SK-N-SH (cell line): ENCODE measurements at regions not wholly inside any gene's neighbourhood (a gene's known extent, or its start where the extent isn't known, plus 50 kb on each side); places are given as distances from the start of the nearest gene placed in this dataset.
"Not testable (repeated sequence)": the region's sequence is repeated elsewhere in the genome, so short reads cannot be mapped to it uniquely, and the experiment has no call there.

ENCODE experiments used
- CTCF ChIA-PET: fragments of 300-600, 350-600 bp; formaldehyde crosslinking; extraction: SDS; loops from one replicate; lab custom pipeline; 2021; lab: Yijun Ruan, JAX
- POLR2A ChIA-PET: fragments of 350-600 bp; sonication (Branson Sonifier 250); formaldehyde crosslinking; extraction: SDS; loops from one replicate; lab custom pipeline; 2020; ENCODE audit warnings: antibody characterized with exemption, inconsistent platforms; lab: Yijun Ruan, JAX
- DNase-seq: peaks from one replicate; pipeline ENCODE4 v3.0.0; 2012
- H2AFZ ChIP-seq: fragments of 200-600 bp; sonication (generic); 2 replicates; pipeline ENCODE4 v1.8.1; 2016; ENCODE audit warnings: antibody characterized with exemption, mild to moderate bottlenecking, low read depth
- H3F3A ChIP-seq: fragments of 200-600 bp; sonication (generic); replicated peaks from 2 replicates; pipeline ENCODE3; 2016; ENCODE audit warnings: antibody characterized with exemption, mild to moderate bottlenecking; ENCODE audit not compliant: insufficient read depth
- H3K27ac ChIP-seq, 2 experiments: fragments of 200-500 bp in 1 of 2; fragments of 200-600 bp in 1 of 2; sonication (Bioruptor generic) in 1 of 2; sonication (generic), shearing (Covaris generic) in 1 of 2; 2 replicates each; pipeline versions ENCODE4 v1.5.1 to v1.6.1; 2014 to 2016; ENCODE audit warnings: low read depth in 2 of 2, inconsistent platforms in 1 of 2, low read length in 1 of 2, mild to moderate bottlenecking in 1 of 2, mixed read lengths in 1 of 2
- H3K27me3 ChIP-seq: fragments of 200-600 bp; sonication (generic), shearing (Covaris generic); 2 replicates; pipeline ENCODE4 v1.6.1; 2016; ENCODE audit warnings: mixed run types; ENCODE audit not compliant: insufficient read depth
- H3K36me3 ChIP-seq, 2 experiments: fragments of 200-500 bp in 1 of 2; fragments of 200-600 bp in 1 of 2; sonication (Bioruptor generic) in 1 of 2; sonication (generic) in 1 of 2; replicated peaks in 1 of 2; 2 replicates each; pipeline versions ENCODE3 to v1.5.1; 2014 to 2016; ENCODE audit warnings: low read length in 1 of 2, mild to moderate bottlenecking in 1 of 2; ENCODE audit not compliant: insufficient read depth in 2 of 2, control insufficient read depth in 1 of 2
- H3K4me1 ChIP-seq, 2 experiments: fragments of 200-500 bp in 1 of 2; fragments of 200-600 bp in 1 of 2; sonication (Bioruptor generic) in 1 of 2; sonication (generic), shearing (Covaris generic) in 1 of 2; 2 replicates each; pipeline versions ENCODE4 v1.5.1 to v1.6.1; 2014 to 2016; ENCODE audit warnings: low read depth in 1 of 2, low read length in 1 of 2, mixed run types in 1 of 2; ENCODE audit not compliant: insufficient read depth in 2 of 2, control insufficient read depth in 1 of 2
- H3K4me2 ChIP-seq: fragments of 200-600 bp; sonication (generic), shearing (Covaris generic); 2 replicates; pipeline ENCODE4 v1.6.1; 2017; ENCODE audit warnings: mixed run types
- H3K4me3 ChIP-seq, 2 experiments: fragments of 200-500 bp in 1 of 2; fragments of 200-600 bp in 1 of 2; sonication (Bioruptor generic) in 1 of 2; sonication (generic), shearing (Covaris generic) in 1 of 2; 2 replicates each; pipeline versions ENCODE4 v1.5.1 to v1.8.1; 2014 to 2016; ENCODE audit warnings: low read depth in 2 of 2, inconsistent platforms in 1 of 2, low read length in 1 of 2, mild to moderate bottlenecking in 1 of 2, mixed read lengths in 1 of 2, moderate library complexity in 1 of 2
- H3K79me2 ChIP-seq: fragments of 200-600 bp; sonication (generic); 2 replicates; pipeline ENCODE4 v1.8.1; 2017; ENCODE audit warnings: mild to moderate bottlenecking; ENCODE audit not compliant: insufficient read depth
- H3K9ac ChIP-seq: fragments of 200-600 bp; sonication (generic); 2 replicates; pipeline ENCODE4 v1.6.1; 2017; ENCODE audit warnings: mixed run types
- H3K9me2 ChIP-seq: fragments of 200-600 bp; sonication (generic); 2 replicates; pipeline ENCODE4 v1.6.1; 2017; ENCODE audit warnings: mixed run types
- H3K9me3 ChIP-seq: fragments of 200-600 bp; sonication (generic); 2 replicates; pipeline ENCODE4 v1.6.1; 2017; ENCODE audit warnings: mixed run types, mild to moderate bottlenecking, moderate library complexity
- H4K20me1 ChIP-seq: fragments of 200-600 bp; sonication (generic); 2 replicates; pipeline ENCODE4 v1.6.1; 2017; ENCODE audit warnings: mild to moderate bottlenecking, mixed run types; ENCODE audit not compliant: insufficient read depth
- CHD2 ChIP-seq: fragments of 150-350 bp; IDR thresholded peaks from 2 replicates; pipeline ENCODE4 v1.6.1; 2018; ENCODE audit warnings: low read length; ENCODE audit not compliant: partially characterized antibody
- ELF1 ChIP-seq: IDR thresholded peaks from 2 replicates; pipeline ENCODE4 v1.4.0; 2012
- EZH2phosphoT487 ChIP-seq: fragments of 200-600 bp; sonication (generic); IDR thresholded peaks from 2 replicates; pipeline ENCODE4 v1.6.1; 2017; ENCODE audit warnings: low read depth, mixed run types, mild to moderate bottlenecking, antibody characterized with exemption, moderate library complexity, borderline replicate concordance
- FOSL2 ChIP-seq: IDR thresholded peaks from 2 replicates; pipeline ENCODE4 v1.4.0; 2012; ENCODE audit warnings: low read depth, mild to moderate bottlenecking, moderate library complexity, borderline replicate concordance
- GATA2 ChIP-seq: sonication (generic); formaldehyde crosslinking; IDR thresholded peaks from 2 replicates; pipeline ENCODE4 v1.5.0; 2020; ENCODE audit warnings: mild to moderate bottlenecking, missing genetic modification reagents
- IRF3 ChIP-seq: fragments of 150-350 bp; IDR thresholded peaks from 2 replicates; pipeline ENCODE4 v1.6.1; 2016; ENCODE audit warnings: mild to moderate bottlenecking, low read depth, low read length
- JUND ChIP-seq: IDR thresholded peaks from 2 replicates; pipeline ENCODE4 v1.4.0; 2012
- MAX ChIP-seq: IDR thresholded peaks from 2 replicates; pipeline ENCODE4 v1.4.0; 2012; ENCODE audit warnings: low read depth
- MEF2A ChIP-seq: IDR thresholded peaks from 2 replicates; pipeline ENCODE4 v1.4.0; 2012; ENCODE audit warnings: low read depth, borderline replicate concordance
- MXI1 ChIP-seq: IDR thresholded peaks from 2 replicates; pipeline ENCODE4 v1.6.1; 2012; ENCODE audit warnings: mild to moderate bottlenecking, low read depth, low read length, improper control_type of control experiment
- NFIC ChIP-seq: IDR thresholded peaks from 2 replicates; pipeline ENCODE4 v1.4.0; 2012; ENCODE audit warnings: borderline replicate concordance
- POLR2AphosphoS5 ChIP-seq: IDR thresholded peaks from 2 replicates; pipeline ENCODE4 v1.6.1; 2012; ENCODE audit warnings: low read depth, low read length
- RAD21 ChIP-seq: IDR thresholded peaks from 2 replicates; pipeline ENCODE4 v1.6.1; 2012; ENCODE audit warnings: mild to moderate bottlenecking, low read length
- REST ChIP-seq: IDR thresholded peaks from 2 replicates; pipeline ENCODE4 v1.6.1; 2012; ENCODE audit warnings: mild to moderate bottlenecking, low read depth, low read length, moderate library complexity
- SIN3A ChIP-seq: IDR thresholded peaks from 2 replicates; pipeline ENCODE4 v1.6.1; 2012; ENCODE audit warnings: low read depth, mild to moderate bottlenecking, low read length, moderate library complexity, borderline replicate concordance
- SMC3 ChIP-seq: IDR thresholded peaks from 2 replicates; pipeline ENCODE4 v1.6.1; 2012; ENCODE audit warnings: low read depth, low read length, improper control_type of control experiment
- USF1 ChIP-seq: IDR thresholded peaks from 2 replicates; pipeline ENCODE4 v1.4.0; 2012; ENCODE audit warnings: low read depth, borderline replicate concordance
- WGBS: methylation state at CpG from one replicate; pipeline ENCODE4 v1.1.6; 2017; ENCODE audit warnings: low lambda C conversion rate; 5-methylcytosine and 5-hydroxymethylcytosine counted together

- TF ChIP-seq REST = no peak
These were observed 2102.1 kb upstream of the RAG2 start (continued) for GRCh38 chr11:38700111-38700510.

- no peaks in the 10 kb centered on the region for H3K79me2 ChIP-seq
- H3K4me3 ChIP-seq = no peak overlapping the region
- ChIA-PET POLR2A (no interaction called here), CTCF (no interaction called here)
- no peaks in the 10 kb centered on the region for H3K9me2 ChIP-seq
- H3K4me1 ChIP-seq = no peaks in the 10 kb centered on the region
- no peaks in the 10 kb centered on the region for H3K9me3 ChIP-seq
- no CpG with 5 or more reads among the region's 1 CpG for WGBS
- DNase-seq = no peak
- no peaks in the 10 kb centered on the region for H3K27me3 ChIP-seq
- no peak overlapping the region for H3K27ac ChIP-seq
- no peaks in the 10 kb centered on the region for H3K36me3 ChIP-seq
- no peak overlapping the region for H3K9ac ChIP-seq
- TF ChIP-seq MEF2A = no peak
- no peak for TF ChIP-seq MXI1
- no peak for TF ChIP-seq IRF3
- no peak for TF ChIP-seq EZH2phosphoT487
- TF ChIP-seq FOSL2 = no peak
- TF ChIP-seq NFIC = no peak
- no peak for TF ChIP-seq JUND
- no peak for TF ChIP-seq SMC3
- no peak for TF ChIP-seq CHD2
- TF ChIP-seq POLR2AphosphoS5 = no peak
- no peak for TF ChIP-seq MAX
- no peak for TF ChIP-seq ELF1
- TF ChIP-seq USF1 = no peak
- TF ChIP-seq SIN3A = no peak
- TF ChIP-seq RAD21 = no peak
- TF ChIP-seq GATA2 = no peak
- H3F3A ChIP-seq = no peaks in the 10 kb centered on the region
- H2AFZ ChIP-seq = no peak overlapping the region
- H4K20me1 ChIP-seq = no peaks in the 10 kb centered on the region
- H3K4me2 ChIP-seq = no peak overlapping the region
These were observed 2095.3 kb upstream of the RAG2 start for GRCh38 chr11:38693306-38693705.

- H4K20me1 ChIP-seq, CTCF ChIA-PET: not testable (repeated sequence)
- 19% methylated on average over 2 of the region's 2 CpGs for WGBS
These were observed 2092.2 kb upstream of the RAG2 start for GRCh38 chr11:38690211-38690610.

More at GRCh38 chr11:38690211-38690610, 2092.2 kb upstream of the RAG2 start:
- H3K9me3 ChIP-seq, H3K9ac ChIP-seq, H3K27ac ChIP-seq, DNase-seq, H3K9me2 ChIP-seq, H3K27me3 ChIP-seq, H3F3A ChIP-seq, POLR2A ChIA-PET, H3K4me2 ChIP-seq, H2AFZ ChIP-seq, H3K4me1 ChIP-seq, H3K79me2 ChIP-seq, H3K4me3 ChIP-seq, H3K36me3 ChIP-seq: not testable (repeated sequence)
